CD4-positive, alpha-beta T cell treated with Interferon alpha-2 for 1 hour (primary cell): ENCODE measurements at regions not wholly inside any gene's neighbourhood (a gene's known extent, or its start where the extent isn't known, plus 50 kb on each side); places are given as distances from the start of the nearest gene placed in this dataset.
"Not testable (repeated sequence)": the region's sequence is repeated elsewhere in the genome, so short reads cannot be mapped to it uniquely, and the experiment has no call there.

Source experiments
- DNase-seq, 2 donors: peaks; one replicate each; pipeline ENCODE4 v3.0.0-alpha.2; 2020 to 2022

GRCh38 chr5:50343715-50344114, 97.4 kb downstream of the EMB start:
- DNase-seq = no peak

GRCh38 chr5:50340757-50341156, 100.3 kb downstream of the EMB start:
- DNase-seq = no peak

- DNase-seq = not testable (repeated sequence)
Observed at GRCh38 chr5:50330633-50331032, 110.5 kb downstream of the EMB start.

- DNase-seq = peak in 1 of 2 donors; percentile 18
Observed at GRCh38 chr5:50328193-50328729, 112.8 kb downstream of the EMB start.

- peak in 1 of 2 donors; percentile 50 for DNase-seq
Observed at GRCh38 chr5:50325237-50325832, 115.8 kb downstream of the EMB start.

- DNase-seq = no peak
Observed at GRCh38 chr5:50320131-50320749, 120.8 kb downstream of the EMB start.

GRCh38 chr5:50318220-50318619, 122.9 kb downstream of the EMB start:
- DNase-seq = no peak

GRCh38 chr5:50306488-50306887, 134.6 kb downstream of the EMB start:
- DNase-seq = not testable (repeated sequence)

GRCh38 chr5:50302815-50303490, 138.1 kb downstream of the EMB start:
- no peak for DNase-seq

GRCh38 chr5:50301756-50302155, 139.3 kb downstream of the EMB start:
- DNase-seq = no peak

GRCh38 chr5:50300878-50301277, 140.2 kb downstream of the EMB start:
- DNase-seq = no peak

- DNase-seq = no peak
Observed at GRCh38 chr5:50299896-50300295, 141.2 kb downstream of the EMB start.

GRCh38 chr5:50292735-50293394, 148.2 kb downstream of the EMB start:
- no peak for DNase-seq

GRCh38 chr5:50280461-50280860, 160.6 kb downstream of the EMB start:
- not testable (repeated sequence) for DNase-seq
